Stimulated activated CD4-positive, alpha-beta T cell treated with anti-CD3 and anti-CD28 coated beads, Interleukin-1b, Interleukin-23, amount 100 ng/mL, for 24 hours (primary cell): ENCODE measurements at regions not wholly inside any gene's neighbourhood (a gene's known extent, or its start where the extent isn't known, plus 50 kb on each side); places are given as distances from the start of the nearest gene placed in this dataset.

Experiments
- DNase-seq, 4 experiments: peaks; one replicate each; pipeline ENCODE4 v3.0.0-alpha.2; 2020; ENCODE audit warnings: low read depth in 4 of 4, low spot score in 1 of 4

- no peak for DNase-seq
Observed at GRCh38 chr14:89630101-89630829, 213.2 kb upstream of the FOXN3 start.

GRCh38 chr14:89629383-89629782 lies 212.3 kb upstream of the FOXN3 start:
- no peak for DNase-seq

DNA sequence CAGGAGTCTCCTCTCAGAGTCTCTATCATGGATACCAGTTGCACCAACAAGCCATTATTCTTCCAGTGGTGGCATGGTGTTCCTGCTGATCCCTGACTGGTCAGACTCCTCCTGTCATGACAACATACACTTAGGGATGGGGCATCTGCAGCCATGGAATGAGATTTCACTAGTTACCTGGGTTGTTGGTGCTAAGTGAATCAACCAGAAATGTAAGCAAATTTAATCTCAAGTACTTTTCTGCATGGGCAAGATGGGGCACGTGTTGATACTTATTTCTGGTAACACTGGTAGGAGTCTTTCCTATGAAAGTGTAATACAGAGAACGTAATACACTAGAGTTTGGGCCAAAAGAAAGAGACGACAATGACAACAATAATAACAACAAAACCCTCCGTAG lies 211.5 kb upstream of the FOXN3 start:
- no peak for DNase-seq

GRCh38 chr14:89626233-89626806 lies 209.3 kb upstream of the FOXN3 start:
- no peak for DNase-seq

DNA sequence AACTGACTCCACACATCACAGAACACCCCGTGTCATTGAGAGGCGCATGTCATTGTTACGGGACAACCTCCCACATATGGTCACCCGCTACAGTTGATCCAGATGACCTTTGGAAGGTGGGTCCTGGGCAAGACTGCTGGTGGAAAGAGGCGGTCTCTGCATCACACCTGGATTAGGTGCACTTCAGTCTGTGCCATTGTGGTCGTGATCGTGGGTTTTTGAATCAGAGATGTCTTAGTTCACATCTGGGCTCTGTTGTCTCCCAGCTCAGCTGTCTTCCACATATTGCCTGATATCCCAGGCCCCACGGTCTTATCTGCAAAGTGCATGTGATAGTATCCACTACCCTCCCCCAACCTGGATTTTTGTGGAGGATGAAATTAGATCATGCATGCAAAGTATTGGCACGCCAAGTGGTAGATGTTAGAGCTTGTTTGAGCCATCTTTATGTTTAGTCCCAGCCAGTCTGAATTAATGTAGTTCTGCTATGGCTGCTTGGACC lies 208.7 kb upstream of the FOXN3 start:
- DNase-seq: no peak

- no peak for DNase-seq
Observed at GRCh38 chr14:89625244-89625713, 208.2 kb upstream of the FOXN3 start.

DNA sequence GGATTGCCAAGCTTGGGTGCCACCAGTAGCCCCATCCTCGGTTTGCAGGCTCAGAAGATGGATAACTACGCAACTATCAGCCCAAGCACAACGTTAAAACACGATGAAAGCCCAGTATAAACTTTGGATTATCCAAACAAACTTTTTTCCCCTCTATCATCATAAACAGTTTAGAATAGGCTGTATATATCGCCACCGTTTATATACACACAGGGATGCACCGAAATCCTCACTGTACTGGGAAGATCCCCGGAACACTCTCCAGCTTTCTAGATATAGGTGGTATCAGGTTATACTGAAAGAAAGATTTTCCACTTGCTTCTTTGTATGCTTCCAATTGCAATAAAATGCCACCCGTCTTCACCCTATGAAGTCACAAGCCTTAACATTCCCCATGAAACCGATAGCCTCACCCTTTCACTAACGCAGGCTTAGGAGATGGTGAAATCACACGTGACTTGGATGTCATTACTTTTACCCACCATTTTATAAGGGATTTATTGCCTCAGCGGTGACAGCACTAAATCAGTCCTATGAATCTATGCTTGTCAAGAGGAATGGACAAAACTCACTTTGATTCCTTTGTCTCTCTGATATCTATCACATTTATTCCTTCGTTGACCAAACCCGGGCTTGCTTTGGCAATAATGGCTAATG lies 207.6 kb upstream of the FOXN3 start:
- DNase-seq: no peak

- no peak for DNase-seq
Observed at GRCh38 chr14:89621791-89622638, 205.0 kb upstream of the FOXN3 start.

GRCh38 chr14:89621009-89621421 lies 204.0 kb upstream of the FOXN3 start:
- peak in 1 of 4 experiments; percentile 32 for DNase-seq

- no peak for DNase-seq
Observed at GRCh38 chr14:89620436-89620835, 203.4 kb upstream of the FOXN3 start.

DNA sequence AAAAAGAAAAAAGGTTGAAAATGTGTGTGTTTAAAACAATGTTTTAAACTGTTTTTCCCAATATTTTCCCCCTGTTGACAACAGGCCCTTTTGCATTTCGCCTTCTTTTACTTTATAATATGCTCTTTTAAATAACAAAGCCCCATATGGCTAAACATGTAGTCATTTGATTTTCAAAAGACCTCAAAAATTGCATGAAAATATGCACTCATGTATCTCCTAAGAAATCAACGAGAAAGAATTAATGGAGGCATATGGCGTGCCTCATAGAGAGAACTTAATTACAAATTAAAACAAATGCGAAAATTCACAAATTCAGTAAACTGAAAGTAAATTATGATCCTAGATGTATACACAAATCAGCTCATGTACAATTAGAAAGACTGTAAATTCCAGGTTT lies 202.6 kb upstream of the FOXN3 start:
- no peak for DNase-seq

DNA sequence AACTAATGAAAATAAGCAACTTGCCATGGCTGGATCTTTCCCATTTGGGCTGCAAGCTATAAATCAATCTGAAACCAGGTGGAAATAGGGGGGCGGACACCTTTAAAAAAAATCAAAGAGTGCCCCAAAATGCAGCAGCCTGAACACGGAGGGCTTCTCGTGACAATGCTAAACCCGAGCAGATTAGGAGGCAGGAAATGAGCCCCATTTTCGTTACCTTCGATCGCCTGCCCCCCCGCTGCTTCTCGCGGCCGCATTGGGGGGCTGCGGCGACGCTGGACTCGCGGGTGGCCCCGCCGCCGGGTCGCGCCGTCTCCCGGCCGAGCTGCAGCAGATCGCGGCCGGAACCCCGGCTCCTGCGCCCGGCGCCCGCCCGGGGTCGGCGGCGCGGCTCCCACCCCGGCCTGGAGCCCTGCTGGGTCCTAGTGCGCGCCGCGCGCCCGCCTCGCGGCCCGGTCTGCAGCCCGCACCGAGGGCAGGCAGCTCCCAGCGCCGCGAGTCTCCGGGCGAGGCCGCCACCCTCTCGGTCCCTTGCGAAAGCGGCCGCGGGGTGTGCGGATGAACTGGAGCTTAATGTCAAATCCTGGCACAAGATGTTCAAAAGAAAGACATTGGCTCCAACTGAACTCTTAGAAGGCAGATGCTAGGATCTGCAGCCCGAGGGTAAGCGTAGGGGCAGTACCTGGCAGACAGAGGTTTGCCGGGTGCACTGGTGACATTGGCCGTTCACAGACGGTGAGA lies 201.9 kb upstream of the FOXN3 start:
- DNase-seq: peak in 2 of 4 experiments; percentile 45 to 55

GRCh38 chr14:89618330-89618708 lies 201.3 kb upstream of the FOXN3 start:
- DNase-seq: no peak

- DNase-seq: no peak
Observed at GRCh38 chr14:89617481-89618329, 200.7 kb upstream of the FOXN3 start.

DNA sequence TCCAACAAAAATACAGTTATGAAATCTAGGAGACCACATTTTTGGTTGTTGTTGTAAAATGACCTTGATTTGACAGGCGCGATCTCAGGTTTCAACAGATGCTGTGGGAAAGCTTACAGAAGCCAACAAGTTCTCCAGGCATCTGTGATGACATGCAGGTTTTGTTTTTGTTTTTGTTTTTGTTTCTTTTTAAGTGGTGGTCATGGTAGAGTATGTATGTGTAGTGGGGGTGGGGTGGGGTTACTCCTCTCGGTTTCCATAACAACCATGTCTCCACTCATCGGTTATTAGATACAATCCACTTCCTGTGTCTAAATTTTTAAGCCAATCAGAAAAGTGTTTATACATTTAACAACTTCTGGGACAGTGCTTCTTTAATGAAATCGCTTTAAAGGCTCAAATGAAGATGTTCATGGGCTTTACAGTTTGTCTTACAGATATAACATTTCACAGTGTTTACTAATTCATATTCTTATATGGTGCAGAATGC lies 199.9 kb upstream of the FOXN3 start:
- no peak for DNase-seq

DNA sequence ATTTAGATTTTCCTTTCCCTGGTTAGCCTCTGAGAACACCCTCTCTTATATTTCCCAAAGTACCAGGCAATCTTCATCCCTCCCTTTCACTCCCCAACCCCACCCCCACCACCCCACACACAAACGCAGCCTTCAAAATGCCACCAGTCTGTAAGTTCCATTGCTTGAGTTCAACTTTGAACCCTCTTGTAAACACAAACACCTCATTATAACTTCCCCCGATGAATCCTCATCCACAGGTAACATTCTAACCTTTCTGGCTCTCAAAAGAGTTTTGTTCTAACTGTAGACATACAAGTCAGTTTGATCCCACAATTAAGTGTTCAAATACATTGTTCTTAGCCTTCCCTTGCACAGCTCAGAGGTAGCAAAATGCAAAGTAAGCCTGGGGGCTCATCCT lies 199.4 kb upstream of the FOXN3 start:
- DNase-seq: no peak

GRCh38 chr14:89615421-89615820 lies 198.4 kb upstream of the FOXN3 start:
- DNase-seq: no peak

DNA sequence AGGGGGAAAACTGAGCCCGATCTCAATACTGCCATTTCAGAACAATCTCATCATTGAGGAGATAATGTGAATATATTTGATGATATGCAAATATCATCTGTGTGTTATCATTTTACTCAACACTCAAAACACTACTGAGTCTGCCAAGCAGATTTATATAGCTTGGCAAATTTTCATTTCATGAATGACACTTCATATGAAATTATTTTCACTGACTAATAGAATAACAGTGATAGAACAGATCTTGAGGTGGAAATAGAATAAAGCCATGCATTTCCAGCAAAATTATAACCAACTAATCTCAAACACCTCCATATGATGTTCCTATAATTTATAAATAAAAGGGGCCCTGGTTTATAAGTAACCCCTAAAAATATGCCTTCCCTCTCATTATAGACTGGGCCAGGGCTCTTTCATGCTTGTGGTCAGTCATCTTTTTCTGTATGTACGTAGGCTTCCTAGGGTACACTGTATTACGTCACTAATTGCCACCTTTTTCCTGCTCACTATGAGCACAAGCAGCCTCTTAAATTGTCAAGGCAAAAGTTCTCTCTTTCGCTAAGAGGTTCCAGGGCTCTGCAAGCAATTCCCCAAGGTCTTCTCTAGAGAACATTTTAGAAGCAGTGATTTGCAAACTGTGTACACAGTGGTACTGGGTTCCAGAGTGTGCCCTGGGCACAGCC lies 197.1 kb upstream of the FOXN3 start:
- DNase-seq: no peak
